Glomerular visceral epithelial cell (primary cell): ENCODE measurements at regions not wholly inside any gene's neighbourhood (a gene's known extent, or its start where the extent isn't known, plus 50 kb on each side); places are given as distances from the start of the nearest gene placed in this dataset.
A peak's percentile ranks its signal among the peaks of the same experiment; 100 is the strongest.

ENCODE experiments used
- DNase-seq: peaks from one replicate; pipeline ENCODE4 v3.0.0-alpha.2; 2016; ENCODE audit errors: extremely low spot score

DNA sequence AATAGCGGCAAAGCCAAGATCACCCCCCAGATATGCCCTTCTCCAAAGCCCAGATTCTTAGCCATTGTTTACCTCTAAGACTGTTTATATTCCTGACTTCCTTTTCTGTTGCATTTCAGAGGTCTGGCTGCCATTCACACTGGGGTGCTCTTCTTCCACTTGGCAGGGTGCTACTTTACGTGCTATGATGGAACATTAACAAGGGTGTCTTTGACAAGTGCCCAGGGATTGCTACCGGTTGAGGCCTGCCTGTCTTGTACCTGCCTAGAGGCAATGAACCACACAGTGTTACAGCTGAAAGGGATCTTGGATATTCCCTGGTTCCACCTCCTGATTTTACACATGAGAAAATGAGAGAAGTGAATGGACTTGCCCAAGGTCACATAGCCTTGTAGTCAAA is 352.1 kb upstream of the KIF2A start:
- DNase-seq, result no peak

DNA sequence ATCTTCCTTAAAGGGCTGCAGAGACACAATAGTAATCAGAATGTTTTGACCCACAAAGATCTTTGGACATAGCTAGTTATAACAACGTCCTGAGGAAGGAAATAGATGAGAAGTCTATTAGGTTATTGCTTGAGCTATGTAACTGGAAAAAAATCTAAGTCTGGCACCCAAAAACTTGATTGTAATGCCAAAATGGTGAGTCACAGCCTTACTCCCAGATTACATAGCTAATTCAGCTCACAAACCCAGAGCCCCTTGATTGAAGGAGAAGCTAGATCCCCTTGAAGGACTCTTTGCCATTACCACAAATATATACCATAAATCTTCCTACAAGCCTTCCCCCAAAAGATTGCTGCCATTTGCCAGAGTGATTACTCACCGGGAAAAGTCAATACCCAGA is 341.8 kb upstream of the KIF2A start:
- peak; percentile 76 for DNase-seq

DNA sequence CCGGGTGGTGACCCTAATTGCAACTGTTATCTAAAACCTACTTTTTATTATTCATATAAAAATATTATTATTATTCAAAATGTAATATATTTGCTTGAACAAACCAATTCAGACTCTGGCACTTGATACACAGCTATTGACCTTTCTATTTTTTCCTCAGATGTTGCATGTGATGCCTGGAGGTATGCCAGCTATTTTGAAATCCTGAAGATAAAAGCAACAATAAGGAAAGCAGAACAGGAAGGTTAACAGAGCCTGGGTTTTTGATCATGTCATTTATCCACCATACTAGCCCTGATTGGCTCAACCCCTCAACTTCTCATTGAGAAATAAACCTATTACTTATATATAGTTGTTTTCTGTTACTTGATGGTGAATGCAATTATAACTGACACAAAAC is 340.9 kb upstream of the KIF2A start:
- no peak for DNase-seq

DNA sequence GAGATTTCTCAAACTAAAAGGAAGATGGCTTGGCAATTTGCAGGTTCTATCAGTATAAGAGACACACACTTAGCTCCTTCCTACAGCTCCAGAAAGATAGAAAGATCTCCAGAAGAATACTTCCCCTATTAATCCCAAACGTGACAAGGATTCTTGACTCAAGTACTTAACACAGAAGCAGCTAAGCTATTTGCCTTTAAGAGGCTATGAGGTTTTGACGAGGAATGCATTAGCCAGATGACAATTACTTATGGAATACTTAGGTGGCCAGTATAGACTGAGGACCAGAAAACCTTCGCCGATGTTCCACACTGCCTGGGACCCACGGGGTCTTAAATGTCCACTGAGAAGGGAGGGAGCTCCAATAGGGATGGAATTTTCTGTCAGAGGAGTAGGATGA is 340.5 kb upstream of the KIF2A start:
- no peak for DNase-seq

DNA sequence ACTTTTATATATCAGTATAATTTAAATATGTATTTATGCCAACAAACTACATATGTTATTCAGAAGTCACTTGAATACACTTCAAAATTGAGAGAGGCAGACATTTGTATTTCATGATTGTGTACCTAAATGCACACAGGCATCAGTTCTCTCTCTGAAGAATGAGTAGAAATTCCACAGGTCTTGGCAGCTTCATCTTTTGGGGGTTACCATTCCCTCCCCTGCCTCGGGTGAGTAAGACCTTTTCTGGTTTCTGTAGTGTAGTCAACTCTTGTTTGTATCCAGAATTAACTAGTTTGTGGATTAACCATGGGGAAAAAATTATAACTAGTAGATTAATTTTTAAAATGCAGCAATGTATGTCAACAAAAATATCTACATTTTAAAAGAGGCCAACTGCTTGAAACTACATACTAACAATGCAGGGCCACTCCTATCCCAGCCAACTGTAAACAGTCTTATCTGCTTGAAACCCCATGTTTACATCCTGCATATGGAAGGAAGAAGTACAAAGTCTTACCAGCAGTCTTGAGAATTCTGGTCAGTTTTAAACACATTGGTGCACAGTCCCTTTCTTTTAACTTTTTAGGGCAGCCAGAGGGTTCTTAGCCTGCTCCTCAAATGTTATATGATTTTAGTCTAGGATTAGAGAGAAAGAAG is 339.6 kb upstream of the KIF2A start:
- peak; percentile 13 for DNase-seq

DNA sequence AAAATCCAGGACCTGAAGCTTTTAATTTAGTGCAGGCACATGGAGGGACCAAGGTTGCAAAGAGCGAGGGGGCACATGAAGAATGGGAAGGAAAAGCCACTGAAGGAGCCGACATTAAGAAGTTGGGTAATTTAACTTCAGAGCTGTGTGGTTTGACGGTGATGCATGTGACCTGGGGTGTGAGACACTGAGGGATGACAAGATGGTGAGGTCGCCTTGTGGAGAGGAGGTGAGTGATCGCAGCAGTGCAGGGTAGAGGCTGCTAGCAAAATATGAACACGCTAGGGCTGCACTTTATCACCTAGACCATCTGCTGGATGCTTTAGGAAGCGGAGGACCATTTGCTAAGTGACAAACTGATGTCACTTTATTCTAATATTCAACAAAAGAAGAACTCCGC is 339.0 kb upstream of the KIF2A start:
- peak; percentile 71 for DNase-seq

DNA sequence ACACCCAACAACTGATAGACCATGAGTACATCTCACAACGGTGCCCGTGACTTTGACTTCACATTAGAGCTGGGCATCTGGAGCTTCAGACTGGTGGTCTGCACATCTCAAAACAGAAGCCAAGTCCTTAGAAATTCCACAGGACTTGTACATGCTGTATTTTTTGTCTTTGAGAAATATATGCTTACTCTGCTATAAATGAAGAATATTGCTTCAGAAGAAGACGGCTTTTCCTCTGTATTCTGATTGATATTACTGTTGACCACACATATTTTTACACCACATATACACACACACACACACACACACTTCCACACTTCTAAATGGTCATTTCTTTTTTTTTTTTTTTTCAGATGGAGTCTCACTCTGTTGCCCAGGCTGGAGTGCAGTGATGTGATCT is 338.3 kb upstream of the KIF2A start:
- no peak for DNase-seq

DNA sequence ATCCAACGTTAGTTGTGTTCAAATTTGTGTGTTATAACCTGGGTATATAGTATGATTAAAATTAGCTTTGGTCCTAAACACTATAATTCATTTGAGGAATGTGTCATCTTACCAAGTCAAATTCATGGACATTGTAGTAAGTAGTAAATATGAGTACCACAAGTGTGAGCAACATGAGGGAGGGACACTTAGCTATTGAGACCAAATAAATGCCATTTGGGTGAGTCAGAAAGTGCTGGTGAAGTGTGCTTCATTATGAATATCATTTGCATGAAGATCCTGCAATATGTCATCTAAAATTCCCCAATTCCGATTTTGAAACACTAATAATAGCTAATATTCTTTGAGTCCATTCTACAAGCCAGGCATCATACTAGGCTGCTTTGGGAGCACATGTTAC is 336.7 kb upstream of the KIF2A start:
- peak; percentile 51 for DNase-seq

DNA sequence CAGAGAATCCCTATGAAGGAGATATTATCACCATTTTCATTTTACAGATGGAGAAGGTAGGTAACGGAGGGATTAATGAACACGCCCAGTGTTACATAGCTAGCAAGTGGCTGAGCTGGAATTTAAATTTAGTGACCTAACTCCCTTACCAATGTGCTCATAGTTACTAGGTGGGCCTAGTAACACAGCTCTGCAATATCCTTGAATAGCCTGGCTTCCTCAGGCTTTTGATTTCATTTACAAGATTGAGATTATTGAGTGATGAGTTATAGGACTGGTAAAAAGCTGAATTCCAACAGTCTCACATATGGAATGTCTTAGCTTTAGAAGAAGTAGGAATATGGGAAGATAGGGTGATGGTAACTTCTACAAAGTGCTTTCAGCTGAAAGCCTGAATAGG is 336.3 kb upstream of the KIF2A start:
- DNase-seq, result peak; percentile 16

DNA sequence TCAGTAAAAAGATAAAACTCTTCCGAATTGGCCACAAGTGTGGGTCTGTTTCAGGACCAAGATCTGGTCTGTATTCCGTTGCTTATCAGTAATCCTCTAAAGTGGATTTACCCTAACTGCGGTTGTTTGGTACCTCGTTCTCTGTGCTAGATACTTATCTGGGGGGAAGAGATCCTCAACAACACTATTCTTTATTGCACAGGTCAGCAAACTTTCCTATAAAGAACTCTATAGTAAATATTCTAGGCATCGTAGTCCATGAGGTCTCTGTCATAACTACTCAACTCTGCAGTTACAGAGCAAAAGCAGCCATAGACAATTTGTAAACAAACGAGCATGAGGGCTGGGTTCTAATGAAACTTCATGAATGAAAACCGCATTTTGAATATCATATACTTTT is 335.8 kb upstream of the KIF2A start:
- no peak for DNase-seq

DNA sequence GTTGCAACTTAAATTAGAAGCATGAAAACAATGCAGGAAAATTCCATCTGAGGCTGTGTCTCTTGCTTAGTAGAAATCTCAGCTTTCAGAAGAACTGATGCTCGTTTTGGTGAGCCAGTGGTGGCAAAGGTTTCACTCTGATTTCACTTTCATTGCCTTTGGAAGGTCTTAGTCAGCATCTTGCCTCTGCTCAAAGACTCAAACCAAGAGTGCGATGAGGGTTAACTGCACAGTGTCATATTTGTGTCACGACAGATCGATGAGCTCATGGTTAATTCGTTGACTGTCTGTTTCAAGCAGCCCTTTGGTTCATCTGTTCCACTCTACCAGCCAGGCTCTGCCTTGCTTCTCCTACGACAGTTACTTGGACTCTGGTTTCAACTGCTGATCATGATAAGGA is 331.3 kb upstream of the KIF2A start:
- no peak for DNase-seq

DNA sequence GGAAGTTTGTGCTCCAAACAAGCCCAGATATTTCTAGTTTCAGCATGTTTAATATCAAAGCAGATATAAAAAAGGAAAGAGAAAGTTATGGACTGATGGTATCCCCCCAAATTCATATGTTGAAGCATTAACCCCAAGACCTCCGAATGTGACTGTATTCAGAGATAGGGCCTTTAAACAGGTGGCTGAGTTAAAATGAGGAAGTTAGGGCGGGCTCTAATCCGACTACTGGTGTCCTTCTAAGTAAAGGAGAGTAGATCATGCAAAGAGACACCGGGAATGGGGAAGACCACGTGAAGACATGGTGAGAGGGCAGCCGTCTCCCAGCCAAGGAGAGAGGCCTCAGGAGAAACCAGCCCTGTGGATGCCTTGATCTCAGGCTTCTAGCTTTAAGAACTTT is 324.1 kb upstream of the KIF2A start:
- no peak for DNase-seq

DNA sequence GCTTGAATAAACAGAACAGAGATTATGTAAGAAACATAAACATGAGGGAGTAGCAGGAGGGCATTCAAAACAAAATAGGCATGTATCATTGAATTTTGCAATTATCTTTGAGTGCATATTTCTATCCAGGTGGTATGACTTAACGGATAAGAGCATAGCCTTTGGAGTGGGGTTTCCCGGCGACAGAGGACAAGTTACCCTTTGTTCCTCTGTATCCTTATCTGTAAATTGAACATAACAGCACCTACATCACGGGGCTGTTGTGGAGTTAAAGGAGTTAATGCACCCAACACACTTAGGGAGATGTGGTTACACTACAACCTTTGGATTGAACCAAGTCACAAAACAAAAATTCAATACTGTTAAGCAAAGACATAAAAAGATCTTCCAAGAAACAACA is 314.6 kb upstream of the KIF2A start:
- no peak for DNase-seq

DNA sequence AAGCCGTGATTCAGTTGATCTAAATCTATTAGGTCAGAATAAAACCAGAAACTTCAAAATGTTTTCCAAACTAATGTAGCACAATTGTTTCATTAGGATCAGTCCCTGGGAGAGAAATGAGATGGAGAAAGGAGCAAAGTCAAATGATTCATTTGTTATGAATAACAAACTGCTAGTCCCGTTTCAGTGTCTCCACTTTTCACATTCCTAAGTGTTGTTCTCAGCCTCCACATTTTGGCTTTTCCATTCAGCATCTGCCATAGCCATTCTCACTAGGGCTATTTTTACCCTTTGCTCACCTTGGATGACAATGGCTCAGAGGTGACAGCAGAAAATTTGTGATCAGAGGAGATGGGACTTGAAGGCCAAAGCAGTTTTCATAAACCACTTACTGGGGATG is 314.1 kb upstream of the KIF2A start:
- DNase-seq, result no peak

DNA sequence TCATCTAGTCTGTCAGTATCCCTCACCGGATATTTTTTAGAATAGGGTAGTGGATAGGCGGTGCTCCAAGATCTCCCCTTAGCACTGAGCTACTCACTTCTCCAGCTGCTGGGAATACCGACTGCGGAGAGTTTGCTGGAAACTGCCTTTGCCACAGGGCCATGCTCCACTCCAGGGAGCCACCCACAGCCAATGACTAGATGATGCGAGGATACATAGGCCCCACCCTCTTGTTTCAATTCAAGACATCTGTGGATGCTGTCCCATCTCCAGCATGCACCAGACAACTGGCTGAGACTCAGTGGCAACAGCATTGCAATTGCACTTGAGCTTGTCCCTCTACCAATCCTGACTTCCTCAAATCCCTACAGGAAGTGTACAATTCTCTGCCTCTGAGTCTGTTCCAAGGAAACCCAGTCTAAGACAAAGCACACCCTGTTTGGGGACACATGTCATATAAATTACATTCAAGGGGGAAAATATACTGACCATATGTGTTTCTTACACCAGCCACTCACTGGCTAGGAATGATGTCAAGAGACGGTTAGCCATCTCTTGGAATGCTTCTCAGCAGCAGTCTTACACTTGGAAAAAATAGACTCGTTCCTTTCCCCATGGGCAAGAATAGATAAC is 312.6 kb upstream of the KIF2A start:
- DNase-seq, result no peak

DNA sequence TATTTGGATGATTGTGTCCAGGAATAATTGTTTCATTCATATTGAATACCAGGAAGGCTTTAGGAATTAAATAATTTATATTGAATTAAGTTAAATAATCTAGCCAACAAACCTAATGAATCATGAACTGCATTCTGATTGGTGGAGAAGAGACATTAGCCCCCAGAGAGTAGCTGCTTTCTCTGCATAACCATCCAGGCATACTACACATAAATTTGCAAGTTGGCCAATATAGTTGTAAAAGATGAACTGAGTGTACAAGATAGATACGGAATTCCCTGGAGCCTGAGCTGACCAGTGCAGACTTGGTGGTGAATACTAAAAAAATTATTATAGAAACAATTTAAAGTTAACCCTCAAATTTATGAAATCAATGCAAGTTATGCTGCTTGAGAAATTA is 311.8 kb upstream of the KIF2A start:
- DNase-seq, result no peak

DNA sequence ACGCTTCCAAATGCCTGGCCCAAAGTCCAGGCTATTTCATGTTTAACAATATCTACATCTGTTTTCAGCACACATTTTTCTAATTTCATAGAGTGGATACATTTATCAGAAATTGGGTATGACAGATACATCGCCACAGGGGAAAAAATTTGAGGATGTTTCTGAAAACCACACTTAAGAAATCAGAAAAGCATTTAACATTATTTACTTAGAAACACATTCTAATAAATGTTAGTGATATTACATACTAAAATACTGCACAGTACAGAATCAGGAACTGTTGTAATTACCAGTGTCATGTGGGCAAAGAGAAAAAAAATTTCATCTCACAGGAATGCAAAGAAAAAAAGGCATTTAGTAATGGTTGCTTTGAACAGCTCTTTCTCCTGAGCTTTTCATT is 310.5 kb upstream of the KIF2A start:
- DNase-seq, result no peak

DNA sequence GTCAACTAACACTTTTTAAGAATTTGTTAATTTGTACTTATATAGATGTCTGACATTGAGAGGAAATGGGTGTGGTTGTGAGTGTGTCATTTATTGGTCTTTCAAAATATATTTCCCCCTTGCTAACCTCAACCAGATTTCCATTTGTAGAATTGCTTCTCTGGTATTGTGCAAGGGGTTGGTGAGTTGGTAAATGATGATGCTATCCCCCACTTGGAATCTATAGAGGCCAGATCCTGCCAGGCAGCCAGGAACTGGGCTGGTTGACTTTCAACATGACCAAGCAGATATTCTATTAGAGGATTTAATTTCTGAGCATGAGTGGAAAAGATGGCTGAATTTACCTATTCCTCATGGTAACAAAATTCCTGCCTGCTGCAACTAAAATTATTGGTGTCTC is 306.6 kb upstream of the KIF2A start:
- DNase-seq, result no peak

DNA sequence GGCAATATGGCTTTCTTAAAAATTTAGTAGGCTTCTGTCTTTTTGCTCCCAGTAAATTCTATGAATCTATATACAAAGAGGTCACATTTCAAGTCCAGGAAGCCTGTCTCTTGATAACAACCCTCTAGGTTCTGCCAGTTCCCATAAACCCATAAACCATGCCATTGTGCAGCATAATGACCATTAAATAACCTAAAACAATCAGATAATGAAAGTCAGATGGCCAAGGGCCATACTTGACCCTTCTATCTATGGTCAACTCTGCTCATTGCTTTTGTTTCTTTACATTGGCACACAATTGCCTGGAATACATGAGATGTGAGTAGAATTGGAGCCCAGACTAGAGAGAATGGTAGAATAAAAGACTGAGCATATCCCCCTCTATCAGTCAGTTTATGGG is 305.4 kb upstream of the KIF2A start:
- no peak for DNase-seq

DNA sequence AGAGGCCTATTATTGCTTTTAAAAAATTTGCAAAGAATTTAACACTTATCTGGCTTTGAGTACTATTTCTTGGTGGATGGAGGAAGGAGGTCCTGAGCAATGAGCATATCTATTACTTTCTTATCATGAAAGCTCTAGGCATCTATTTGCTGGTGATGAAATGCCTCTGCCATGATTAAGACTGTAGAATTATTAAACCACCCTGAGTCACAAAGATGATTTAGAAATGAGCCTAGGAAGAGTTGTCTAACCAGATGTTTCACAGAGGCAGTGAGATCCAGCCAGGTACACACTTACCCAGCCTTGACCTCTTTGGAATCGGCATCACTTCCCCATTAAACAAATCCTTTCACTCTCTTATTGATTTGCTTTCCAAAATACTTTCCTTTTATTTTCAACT is 304.4 kb upstream of the KIF2A start:
- peak; percentile 27 for DNase-seq

DNA sequence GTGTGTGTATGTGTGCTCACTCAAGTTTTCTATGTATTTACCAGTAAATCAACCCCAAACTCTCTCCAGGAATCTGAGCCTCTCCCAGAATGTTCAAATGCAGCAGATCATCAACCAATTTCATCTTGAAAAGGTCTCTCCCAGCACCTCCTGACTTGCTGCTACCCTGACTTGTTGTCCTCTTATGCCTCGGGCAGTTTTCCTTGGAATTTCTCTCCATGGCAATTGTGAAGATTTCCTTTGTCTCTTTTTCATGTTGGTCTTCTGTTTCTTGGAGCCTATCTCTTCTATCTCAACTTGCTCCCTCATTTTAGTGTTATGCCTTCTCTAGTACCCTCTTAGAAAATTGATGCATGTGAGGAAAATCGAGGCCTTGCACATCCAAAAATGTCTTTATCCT is 303.6 kb upstream of the KIF2A start:
- no peak for DNase-seq

DNA sequence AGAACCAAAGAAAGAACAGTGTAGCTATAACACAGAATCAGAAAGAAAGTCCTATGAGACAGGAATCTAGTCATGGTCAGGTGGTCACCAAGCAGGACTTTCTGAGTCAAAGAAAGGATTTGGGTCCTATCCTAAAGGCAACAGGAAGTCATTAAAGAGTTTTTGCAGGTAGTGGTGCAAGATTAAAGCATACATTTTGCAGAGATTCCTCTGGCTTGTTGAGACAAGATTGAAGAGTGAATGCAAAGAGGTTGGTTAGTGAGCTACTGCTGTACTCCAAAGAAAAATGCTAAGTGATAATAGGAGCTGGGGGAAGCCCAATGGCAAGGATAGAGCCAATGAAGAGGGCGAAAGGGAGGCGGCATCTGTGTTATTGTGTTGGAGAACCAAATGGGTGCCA is 300.5 kb upstream of the KIF2A start:
- no peak for DNase-seq

DNA sequence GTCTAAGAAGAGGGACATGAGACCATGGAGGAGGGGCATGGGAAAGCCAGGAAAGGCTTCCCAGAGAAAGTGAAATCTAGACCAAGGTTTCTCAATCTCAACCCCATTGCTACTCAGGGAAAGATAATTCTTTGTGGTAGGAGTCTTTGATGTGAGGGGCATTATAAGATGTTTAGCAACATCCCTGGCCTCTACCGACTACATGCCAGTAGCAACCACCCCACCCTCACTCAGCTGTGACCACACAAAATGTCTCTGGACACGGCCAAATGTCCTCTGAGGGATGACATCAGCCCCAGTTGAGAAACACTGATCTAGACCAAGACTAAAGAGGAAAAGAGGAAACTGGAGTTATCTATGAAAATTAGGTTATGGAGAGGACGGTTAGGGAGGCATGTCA is 298.5 kb upstream of the KIF2A start:
- no peak for DNase-seq

DNA sequence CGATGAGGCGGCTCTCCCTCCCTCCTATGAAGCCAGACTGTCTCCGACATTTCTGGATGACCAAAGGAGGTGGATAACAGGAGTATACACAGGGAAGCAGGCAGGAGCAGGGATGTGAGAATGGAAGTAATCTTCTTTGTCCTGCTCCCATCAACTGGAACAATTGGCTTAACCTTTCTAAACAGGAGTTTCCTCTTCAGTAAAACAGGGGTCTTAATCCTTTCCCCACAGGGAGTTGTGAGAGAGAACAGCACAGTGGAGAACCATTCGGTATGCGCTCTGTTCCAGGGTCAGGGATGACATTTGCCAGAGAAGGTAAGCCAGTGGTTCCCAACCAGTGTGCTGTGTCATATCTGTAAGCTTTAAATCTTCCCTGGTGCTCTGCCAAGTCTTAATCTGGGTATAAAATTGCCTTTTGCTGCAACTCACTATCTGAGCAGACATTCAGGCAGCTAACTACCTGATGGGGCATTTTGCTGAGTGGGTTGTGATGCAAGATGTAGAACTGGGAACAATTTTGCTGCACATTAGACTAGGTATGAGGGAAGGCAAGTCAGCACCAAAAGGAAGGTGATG is 294.8 kb upstream of the KIF2A start:
- no peak for DNase-seq
